Lower lobe of right lung (tissue), 2 donors: ENCODE measurements at regions not wholly inside any gene's neighbourhood (a gene's known extent, or its start where the extent isn't known, plus 50 kb on each side); places are given as distances from the start of the nearest gene placed in this dataset.

Experiments
- ATAC-seq, 2 donors: fragments of 200-7000 bp; cut with Tn5 transposase; one replicate each; pipeline ENCODE4 v1.9.1; 2020 to 2022; ENCODE audit warnings: mild to moderate bottlenecking in 2 of 2, moderate library complexity in 2 of 2
- DNase-seq: peaks from one replicate; pipeline ENCODE4 v3.0.0-alpha.2; 2020
- H3K27ac ChIP-seq: fragments of 200-600 bp; one replicate; pipeline ENCODE4 v1.8.0; 2022
- H3K27me3 ChIP-seq: fragments of 200-600 bp; one replicate; pipeline ENCODE4 v1.8.0; 2022; ENCODE audit warnings: low read depth
- H3K36me3 ChIP-seq: fragments of 200-600 bp; one replicate; pipeline ENCODE4 v1.8.0; 2022; ENCODE audit warnings: mild to moderate bottlenecking
- H3K4me1 ChIP-seq: fragments of 200-600 bp; one replicate; pipeline ENCODE4 v1.8.0; 2022
- H3K4me3 ChIP-seq: fragments of 200-600 bp; one replicate; pipeline ENCODE4 v1.8.0; 2022; ENCODE audit warnings: mild to moderate bottlenecking
- H3K9me3 ChIP-seq: fragments of 200-600 bp; one replicate; pipeline ENCODE4 v1.8.0; 2022
- intact Hi-C: fragments of 100-400 bp; cut with DNase I; formaldehyde crosslinking; loops from one replicate; pipeline ENCODE4 v1.11.0; 2022
- TF ChIP-seq, protein P1 (sequence below): fragments of 200-600 bp; IDR thresholded peaks from one replicate; pipeline ENCODE4 v1.8.0; 2022; ENCODE audit warnings: antibody characterized with exemption, mild to moderate bottlenecking
- donor health status: DM: no; HTN: yes; CAD: no; lungs with severe emphysema.

- intact Hi-C loops, result no loop called here
- Histone ChIP-seq H3K4me1 (no peaks in the 10 kb centered on the region), H3K9me3 (no peaks in the 10 kb centered on the region), H3K36me3 (no peaks in the 10 kb centered on the region), H3K27me3 (no peaks in the 10 kb centered on the region), H3K27ac (no peak overlapping the region), H3K4me3 (no peak overlapping the region)
- DNase-seq (no peak), ATAC-seq (no peak)
- TF ChIP-seq, protein P1, sequence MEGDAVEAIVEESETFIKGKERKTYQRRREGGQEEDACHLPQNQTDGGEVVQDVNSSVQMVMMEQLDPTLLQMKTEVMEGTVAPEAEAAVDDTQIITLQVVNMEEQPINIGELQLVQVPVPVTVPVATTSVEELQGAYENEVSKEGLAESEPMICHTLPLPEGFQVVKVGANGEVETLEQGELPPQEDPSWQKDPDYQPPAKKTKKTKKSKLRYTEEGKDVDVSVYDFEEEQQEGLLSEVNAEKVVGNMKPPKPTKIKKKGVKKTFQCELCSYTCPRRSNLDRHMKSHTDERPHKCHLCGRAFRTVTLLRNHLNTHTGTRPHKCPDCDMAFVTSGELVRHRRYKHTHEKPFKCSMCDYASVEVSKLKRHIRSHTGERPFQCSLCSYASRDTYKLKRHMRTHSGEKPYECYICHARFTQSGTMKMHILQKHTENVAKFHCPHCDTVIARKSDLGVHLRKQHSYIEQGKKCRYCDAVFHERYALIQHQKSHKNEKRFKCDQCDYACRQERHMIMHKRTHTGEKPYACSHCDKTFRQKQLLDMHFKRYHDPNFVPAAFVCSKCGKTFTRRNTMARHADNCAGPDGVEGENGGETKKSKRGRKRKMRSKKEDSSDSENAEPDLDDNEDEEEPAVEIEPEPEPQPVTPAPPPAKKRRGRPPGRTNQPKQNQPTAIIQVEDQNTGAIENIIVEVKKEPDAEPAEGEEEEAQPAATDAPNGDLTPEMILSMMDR, result no peak
These were observed 734.8 kb upstream of the REG3G start for GRCh38 chr2:78290581-78291214.

DNA sequence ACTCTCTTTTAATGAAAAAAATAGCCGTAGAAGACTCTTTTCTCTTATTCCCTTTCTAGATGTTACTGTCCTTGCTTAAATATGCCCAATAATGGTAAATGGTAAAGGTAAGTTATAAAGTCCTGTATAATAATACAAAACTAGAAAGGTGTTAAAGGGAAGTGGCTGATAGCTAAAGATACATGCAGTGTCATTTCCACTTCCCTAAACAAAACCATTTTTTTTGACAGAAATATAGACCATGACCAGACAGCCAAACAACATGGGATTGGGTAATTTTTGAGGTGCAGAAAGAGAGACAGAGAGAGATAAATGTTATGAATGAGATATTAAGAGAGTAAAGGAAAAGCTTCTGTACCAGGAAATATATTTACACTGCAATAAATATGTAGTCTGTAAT lies 731.7 kb upstream of the REG3G start:
- Histone ChIP-seq H3K27me3 (no peaks in the 10 kb centered on the region), H3K9me3 (no peaks in the 10 kb centered on the region), H3K36me3 (no peaks in the 10 kb centered on the region), H3K4me3 (no peak overlapping the region), H3K4me1 (no peaks in the 10 kb centered on the region), H3K27ac (no peak overlapping the region)
- intact Hi-C loops, result no loop called here
- DNase-seq (no peak), ATAC-seq (no peak)
- TF ChIP-seq, protein P1, result no peak

DNA sequence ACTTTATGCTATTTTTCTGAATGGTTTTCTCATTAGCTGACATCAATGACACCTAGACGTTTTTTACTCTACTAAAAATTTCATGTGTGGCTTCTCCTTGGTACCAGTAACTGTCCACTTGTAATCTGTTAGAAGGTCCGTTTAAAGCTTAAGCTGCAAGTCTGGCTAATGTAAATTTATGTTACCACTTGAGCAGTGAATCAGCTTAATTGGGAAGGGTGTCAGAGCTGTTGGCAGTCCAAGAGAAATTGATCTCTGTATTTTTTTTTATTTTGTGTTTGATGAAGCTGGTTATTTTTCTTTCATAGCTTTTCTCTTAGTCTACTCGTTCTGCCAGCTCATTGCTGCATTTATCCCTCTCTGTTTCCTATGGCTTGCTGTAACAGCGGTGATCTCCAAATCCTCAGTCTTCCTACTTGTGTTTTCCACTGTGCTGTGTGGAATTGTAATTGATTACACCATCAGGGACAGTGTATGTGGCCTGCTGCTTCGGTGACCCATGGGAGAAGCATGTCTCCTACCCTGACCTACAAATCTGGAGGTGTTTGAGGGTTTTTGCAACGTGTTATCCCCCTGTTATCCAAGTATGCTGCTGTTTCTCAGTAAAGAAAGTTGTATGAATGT lies 724.2 kb upstream of the REG3G start:
- ATAC-seq (no peak), DNase-seq (no peak)
- no peaks in the 10 kb centered on the region for H3K9me3 ChIP-seq
- H3K27ac ChIP-seq, result no peak overlapping the region
- no peak overlapping the region for H3K4me3 ChIP-seq
- TF ChIP-seq, protein P1, result no peak
- no peaks in the 10 kb centered on the region for H3K4me1 ChIP-seq
- H3K27me3 ChIP-seq, result no peaks in the 10 kb centered on the region
- H3K36me3 ChIP-seq, result no peaks in the 10 kb centered on the region
- intact Hi-C loops, result no loop called here

GRCh38 chr2:78304678-78305077 lies 720.8 kb upstream of the REG3G start:
- Histone ChIP-seq H3K36me3 (no peaks in the 10 kb centered on the region), H3K4me1 (no peaks in the 10 kb centered on the region), H3K9me3 (no peaks in the 10 kb centered on the region), H3K4me3 (no peak overlapping the region), H3K27ac (no peak overlapping the region), H3K27me3 (no peaks in the 10 kb centered on the region)
- ATAC-seq (no peak), DNase-seq (no peak)
- intact Hi-C loops, result no loop called here
- TF ChIP-seq, protein P1, result no peak

DNA sequence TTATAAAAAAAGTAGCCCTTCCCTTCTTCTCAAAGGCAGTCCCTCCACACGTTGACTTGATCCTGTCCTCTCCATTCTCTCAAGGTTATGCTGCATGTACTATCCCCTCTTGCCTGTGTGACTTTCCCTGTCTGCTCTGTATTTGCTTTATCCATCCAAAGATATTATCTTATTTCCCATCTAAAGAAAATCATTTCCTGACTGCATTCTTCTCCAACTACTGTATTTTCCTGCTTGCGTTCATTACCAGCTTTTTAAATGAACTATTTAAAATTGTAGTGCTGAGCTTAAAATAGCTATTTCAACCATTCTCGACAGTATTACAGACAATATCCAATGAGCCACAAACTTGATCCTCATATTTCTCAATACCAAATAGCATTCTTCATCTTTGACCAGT lies 716.0 kb upstream of the REG3G start:
- Histone ChIP-seq H3K36me3 (no peaks in the 10 kb centered on the region), H3K4me3 (no peak overlapping the region), H3K9me3 (no peaks in the 10 kb centered on the region), H3K4me1 (no peaks in the 10 kb centered on the region), H3K27ac (no peak overlapping the region), H3K27me3 (no peaks in the 10 kb centered on the region)
- ATAC-seq (no peak), DNase-seq (no peak)
- TF ChIP-seq, protein P1, result no peak
- intact Hi-C loops, result no loop called here
